ENCODE measurements at regions not wholly inside any gene's neighbourhood (a gene's known extent, or its start where the extent isn't known, plus 50 kb on each side); places are given as distances from the start of the nearest gene placed in this dataset.

DNA sequence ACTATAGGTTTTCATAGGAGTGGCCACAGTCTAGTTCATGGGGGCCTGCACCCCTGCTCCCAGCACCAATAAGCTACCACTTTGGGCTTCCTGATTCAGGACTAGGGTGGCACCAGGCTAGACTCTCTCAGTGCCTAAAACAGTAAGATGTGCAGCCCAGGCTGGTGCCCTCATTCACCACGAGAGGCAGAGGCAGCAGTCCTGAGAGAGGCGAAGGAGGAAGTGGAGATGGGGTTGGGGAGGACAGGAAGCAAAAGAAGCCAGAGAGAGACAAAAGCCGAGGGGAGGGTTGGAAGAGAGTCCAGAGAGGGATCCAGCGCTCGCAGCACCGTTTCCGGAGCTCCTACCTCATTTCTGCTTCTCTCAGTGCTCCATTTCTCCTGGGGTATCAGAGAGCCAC lies 180.9 kb downstream of the MED10 start:
- TF ChIP-seq, protein P1, sequence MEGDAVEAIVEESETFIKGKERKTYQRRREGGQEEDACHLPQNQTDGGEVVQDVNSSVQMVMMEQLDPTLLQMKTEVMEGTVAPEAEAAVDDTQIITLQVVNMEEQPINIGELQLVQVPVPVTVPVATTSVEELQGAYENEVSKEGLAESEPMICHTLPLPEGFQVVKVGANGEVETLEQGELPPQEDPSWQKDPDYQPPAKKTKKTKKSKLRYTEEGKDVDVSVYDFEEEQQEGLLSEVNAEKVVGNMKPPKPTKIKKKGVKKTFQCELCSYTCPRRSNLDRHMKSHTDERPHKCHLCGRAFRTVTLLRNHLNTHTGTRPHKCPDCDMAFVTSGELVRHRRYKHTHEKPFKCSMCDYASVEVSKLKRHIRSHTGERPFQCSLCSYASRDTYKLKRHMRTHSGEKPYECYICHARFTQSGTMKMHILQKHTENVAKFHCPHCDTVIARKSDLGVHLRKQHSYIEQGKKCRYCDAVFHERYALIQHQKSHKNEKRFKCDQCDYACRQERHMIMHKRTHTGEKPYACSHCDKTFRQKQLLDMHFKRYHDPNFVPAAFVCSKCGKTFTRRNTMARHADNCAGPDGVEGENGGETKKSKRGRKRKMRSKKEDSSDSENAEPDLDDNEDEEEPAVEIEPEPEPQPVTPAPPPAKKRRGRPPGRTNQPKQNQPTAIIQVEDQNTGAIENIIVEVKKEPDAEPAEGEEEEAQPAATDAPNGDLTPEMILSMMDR (IDR thresholded peaks at IDR 0.05), result no peak
- TF ChIP-seq POLR2A (IDR thresholded peaks at IDR 0.05), result no peak

Data from gastroesophageal sphincter (tissue), 3 donors.